Hepatocyte (in vitro differentiated cells): ENCODE measurements at regions not wholly inside any gene's neighbourhood (a gene's known extent, or its start where the extent isn't known, plus 50 kb on each side); places are given as distances from the start of the nearest gene placed in this dataset.

Source experiments
- EZH2 ChIP-seq: fragments of 200-600 bp; sonication (generic); IDR thresholded peaks from 2 replicates; pipeline ENCODE4 v1.6.1; 2016; ENCODE audit warnings: antibody characterized with exemption, mild to moderate bottlenecking, borderline replicate concordance
- TF ChIP-seq, protein P1 (sequence below): fragments of 200-600 bp; sonication (generic); IDR thresholded peaks from 2 replicates; pipeline ENCODE4 v1.5.1; 2016; ENCODE audit warnings: antibody characterized with exemption, mild to moderate bottlenecking; ENCODE audit not compliant: poor library complexity

DNA sequence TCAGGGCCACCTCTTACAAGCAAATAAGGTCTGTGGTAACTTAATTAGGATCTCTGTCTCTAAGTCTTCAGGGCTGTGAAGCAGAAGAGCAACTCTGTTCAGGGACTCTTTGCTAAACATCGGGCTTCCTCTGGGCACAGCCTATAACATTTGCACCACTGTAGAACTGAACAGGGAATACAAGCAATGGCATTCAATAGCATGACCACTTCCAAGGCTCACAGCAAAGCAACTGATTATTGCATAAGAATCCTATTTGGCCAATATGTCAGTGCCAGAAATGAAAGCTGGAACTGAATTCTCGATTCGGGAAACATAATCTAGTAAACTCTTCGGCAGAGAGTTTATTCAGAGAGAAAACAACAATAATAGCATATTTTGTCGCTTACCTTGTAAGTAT lies 92.2 kb upstream of the AMZ2 start:
- TF ChIP-seq EZH2: no peak
- TF ChIP-seq, protein P1, sequence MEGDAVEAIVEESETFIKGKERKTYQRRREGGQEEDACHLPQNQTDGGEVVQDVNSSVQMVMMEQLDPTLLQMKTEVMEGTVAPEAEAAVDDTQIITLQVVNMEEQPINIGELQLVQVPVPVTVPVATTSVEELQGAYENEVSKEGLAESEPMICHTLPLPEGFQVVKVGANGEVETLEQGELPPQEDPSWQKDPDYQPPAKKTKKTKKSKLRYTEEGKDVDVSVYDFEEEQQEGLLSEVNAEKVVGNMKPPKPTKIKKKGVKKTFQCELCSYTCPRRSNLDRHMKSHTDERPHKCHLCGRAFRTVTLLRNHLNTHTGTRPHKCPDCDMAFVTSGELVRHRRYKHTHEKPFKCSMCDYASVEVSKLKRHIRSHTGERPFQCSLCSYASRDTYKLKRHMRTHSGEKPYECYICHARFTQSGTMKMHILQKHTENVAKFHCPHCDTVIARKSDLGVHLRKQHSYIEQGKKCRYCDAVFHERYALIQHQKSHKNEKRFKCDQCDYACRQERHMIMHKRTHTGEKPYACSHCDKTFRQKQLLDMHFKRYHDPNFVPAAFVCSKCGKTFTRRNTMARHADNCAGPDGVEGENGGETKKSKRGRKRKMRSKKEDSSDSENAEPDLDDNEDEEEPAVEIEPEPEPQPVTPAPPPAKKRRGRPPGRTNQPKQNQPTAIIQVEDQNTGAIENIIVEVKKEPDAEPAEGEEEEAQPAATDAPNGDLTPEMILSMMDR: no peak
